ENCODE measurements at regions not wholly inside any gene's neighbourhood (a gene's known extent, or its start where the extent isn't known, plus 50 kb on each side); places are given as distances from the start of the nearest gene placed in this dataset.
"Not testable (repeated sequence)": the region's sequence is repeated elsewhere in the genome, so short reads cannot be mapped to it uniquely, and the experiment has no call there.

DNA sequence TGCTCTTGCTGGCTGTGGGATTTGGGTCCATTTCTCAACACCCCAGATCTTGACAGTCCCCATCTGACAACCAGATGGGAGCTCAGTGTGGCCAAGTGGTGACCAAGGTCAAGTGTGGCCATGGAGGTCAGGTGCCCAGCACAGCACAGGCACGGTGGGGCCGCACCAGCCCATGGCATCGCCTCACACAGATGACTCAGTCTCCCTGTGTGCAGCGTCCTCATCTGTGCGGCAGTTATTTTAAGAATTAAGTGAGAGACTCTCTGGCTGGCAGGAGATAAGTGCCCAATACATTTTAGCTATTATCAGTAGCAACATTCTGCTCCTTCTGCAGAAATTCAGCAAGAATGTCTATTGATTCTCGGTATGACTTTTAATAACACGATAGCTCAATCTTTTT is 167.2 kb downstream of the DDX1 start:
- H3K27me3 ChIP-seq (ENCODE audit: low read depth, low read length), result no peaks in the 10 kb centered on the region
- H3K4me1 ChIP-seq (ENCODE audit: control insufficient read depth in 1 of 2, insufficient read depth in 2 of 2, low read length in 2 of 2), result no peaks in the 10 kb centered on the region
- no peak overlapping the region for H3K4me3 ChIP-seq (ENCODE audit: low read depth in 1 of 2, low read length in 2 of 2)
- H3K36me3 ChIP-seq (ENCODE audit: control insufficient read depth in 1 of 2, insufficient read depth in 2 of 2, low read length in 2 of 2), result no peaks in the 10 kb centered on the region
- no peak overlapping the region for H3K27ac ChIP-seq (ENCODE audit: low read length)
- H3K9me3 ChIP-seq (ENCODE audit: control insufficient read depth in 1 of 2, low read length in 2 of 2), result no peaks in the 10 kb centered on the region

DNA sequence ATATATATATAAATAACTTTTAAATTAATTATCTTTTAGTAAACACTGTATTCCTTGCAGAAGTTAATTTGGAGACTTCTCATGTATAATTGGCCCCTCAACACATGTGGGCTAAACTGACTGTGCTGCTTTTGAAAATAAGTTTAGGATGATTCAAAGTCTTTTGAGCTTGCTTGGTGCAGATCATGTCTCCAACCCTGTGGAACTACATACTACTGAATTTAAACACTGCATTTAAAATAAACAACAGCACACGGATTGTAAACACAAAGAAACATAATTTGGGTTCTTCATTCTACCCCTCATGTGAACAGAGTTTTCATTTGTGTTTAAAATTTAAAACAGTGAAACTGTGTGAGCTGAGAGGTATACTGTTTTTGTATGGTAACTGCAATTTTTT is 167.7 kb downstream of the DDX1 start:
- Histone ChIP-seq H3K27me3 (ENCODE audit: low read depth, low read length) (no peaks in the 10 kb centered on the region), H3K36me3 (ENCODE audit: control insufficient read depth in 1 of 2, insufficient read depth in 2 of 2, low read length in 2 of 2) (no peaks in the 10 kb centered on the region), H3K27ac (ENCODE audit: low read length) (no peak overlapping the region), H3K4me1 (ENCODE audit: control insufficient read depth in 1 of 2, insufficient read depth in 2 of 2, low read length in 2 of 2) (no peaks in the 10 kb centered on the region), H3K9me3 (ENCODE audit: control insufficient read depth in 1 of 2, low read length in 2 of 2) (no peaks in the 10 kb centered on the region), H3K4me3 (ENCODE audit: low read depth in 1 of 2, low read length in 2 of 2) (no peak overlapping the region)

DNA sequence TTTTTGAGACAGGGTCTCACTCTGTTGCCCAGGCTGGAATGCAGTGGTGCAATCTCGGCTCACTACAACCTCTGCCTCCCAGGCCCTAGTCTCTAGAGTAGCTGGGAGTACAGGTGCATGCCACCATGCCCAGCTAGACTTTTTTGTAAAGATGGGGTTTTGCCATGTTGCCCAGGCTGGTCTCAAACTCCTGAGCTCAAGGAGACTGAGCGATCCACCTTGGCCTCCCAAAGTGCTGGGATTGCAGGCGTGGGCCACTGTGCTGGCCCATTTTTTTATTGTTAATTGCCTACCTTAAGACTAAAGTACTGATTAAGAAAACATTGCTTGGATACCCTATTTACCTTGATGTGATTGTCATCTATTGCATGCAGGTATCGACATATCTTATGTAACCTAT is 168.1 kb downstream of the DDX1 start:
- H3K27ac ChIP-seq (ENCODE audit: low read length); H3K9me3 ChIP-seq (ENCODE audit: control insufficient read depth in 1 of 2, low read length in 2 of 2); H3K4me3 ChIP-seq (ENCODE audit: low read depth in 1 of 2, low read length in 2 of 2); H3K4me1 ChIP-seq (ENCODE audit: control insufficient read depth in 1 of 2, insufficient read depth in 2 of 2, low read length in 2 of 2); H3K27me3 ChIP-seq (ENCODE audit: low read depth, low read length); H3K36me3 ChIP-seq (ENCODE audit: control insufficient read depth in 1 of 2, insufficient read depth in 2 of 2, low read length in 2 of 2): not testable (repeated sequence)

DNA sequence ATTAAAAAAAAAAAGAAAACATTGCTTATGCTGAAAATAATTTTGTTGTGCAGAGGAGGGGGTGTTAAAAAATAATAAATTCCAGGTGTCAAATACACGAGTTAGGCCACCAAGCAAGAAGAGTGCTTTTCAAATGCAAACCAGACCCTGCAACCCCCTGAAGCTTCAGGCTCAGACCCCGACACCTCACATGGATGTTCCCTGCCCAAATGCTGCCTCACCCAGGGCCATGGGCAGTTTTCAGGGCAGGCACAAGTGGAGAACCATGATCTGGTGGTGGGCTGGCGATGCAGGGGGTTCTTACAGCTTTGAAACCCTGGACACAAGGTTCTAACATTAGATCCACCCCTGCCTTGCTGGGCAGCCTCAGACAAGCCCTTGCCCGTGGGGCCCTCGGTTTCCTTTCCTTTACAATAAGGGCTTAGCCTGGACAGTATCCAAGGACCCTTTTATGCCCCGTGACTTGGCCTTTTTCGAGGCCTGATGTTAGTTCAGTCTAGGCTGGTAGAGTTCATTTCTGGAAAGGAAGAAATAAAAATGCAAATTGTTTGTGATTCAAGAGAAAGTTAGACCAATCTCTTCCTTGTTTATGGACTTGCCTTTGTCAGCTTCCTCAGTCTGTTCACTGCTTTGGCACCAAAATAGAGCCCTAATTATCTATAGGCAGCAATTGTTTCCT is 168.7 kb downstream of the DDX1 start:
- Histone ChIP-seq H3K9me3 (ENCODE audit: control insufficient read depth in 1 of 2, low read length in 2 of 2) (no peaks in the 10 kb centered on the region), H3K36me3 (ENCODE audit: control insufficient read depth in 1 of 2, insufficient read depth in 2 of 2, low read length in 2 of 2) (no peaks in the 10 kb centered on the region), H3K27me3 (ENCODE audit: low read depth, low read length) (no peaks in the 10 kb centered on the region), H3K4me3 (ENCODE audit: low read depth in 1 of 2, low read length in 2 of 2) (no peak overlapping the region), H3K27ac (ENCODE audit: low read length) (no peak overlapping the region), H3K4me1 (ENCODE audit: control insufficient read depth in 1 of 2, insufficient read depth in 2 of 2, low read length in 2 of 2) (no peaks in the 10 kb centered on the region)

DNA sequence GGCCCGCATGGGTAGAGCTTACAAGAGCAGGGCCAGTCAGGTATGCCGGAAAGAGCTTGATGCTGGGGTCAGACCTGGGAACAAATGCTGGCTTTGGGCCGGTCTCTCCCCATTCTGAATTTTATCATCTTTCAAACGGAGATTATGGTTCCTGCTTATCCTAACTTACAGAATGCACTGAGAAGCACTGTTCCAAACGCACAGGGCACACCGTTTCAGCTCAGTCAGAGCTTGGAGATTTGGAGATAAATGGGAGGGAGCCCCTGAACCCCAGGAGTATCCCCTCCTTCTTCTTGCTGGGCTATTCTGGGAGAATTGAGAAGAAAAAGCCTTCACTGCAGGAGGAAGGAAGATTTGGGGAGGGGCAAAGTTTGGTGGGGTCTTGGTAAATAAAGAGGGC is 169.4 kb downstream of the DDX1 start:
- Histone ChIP-seq H3K4me3 (ENCODE audit: low read depth in 1 of 2, low read length in 2 of 2) (no peak overlapping the region), H3K27me3 (ENCODE audit: low read depth, low read length) (no peaks in the 10 kb centered on the region), H3K27ac (ENCODE audit: low read length) (no peak overlapping the region), H3K36me3 (ENCODE audit: control insufficient read depth in 1 of 2, insufficient read depth in 2 of 2, low read length in 2 of 2) (no peaks in the 10 kb centered on the region), H3K4me1 (ENCODE audit: control insufficient read depth in 1 of 2, insufficient read depth in 2 of 2, low read length in 2 of 2) (no peaks in the 10 kb centered on the region), H3K9me3 (ENCODE audit: control insufficient read depth in 1 of 2, low read length in 2 of 2) (no peaks in the 10 kb centered on the region)

DNA sequence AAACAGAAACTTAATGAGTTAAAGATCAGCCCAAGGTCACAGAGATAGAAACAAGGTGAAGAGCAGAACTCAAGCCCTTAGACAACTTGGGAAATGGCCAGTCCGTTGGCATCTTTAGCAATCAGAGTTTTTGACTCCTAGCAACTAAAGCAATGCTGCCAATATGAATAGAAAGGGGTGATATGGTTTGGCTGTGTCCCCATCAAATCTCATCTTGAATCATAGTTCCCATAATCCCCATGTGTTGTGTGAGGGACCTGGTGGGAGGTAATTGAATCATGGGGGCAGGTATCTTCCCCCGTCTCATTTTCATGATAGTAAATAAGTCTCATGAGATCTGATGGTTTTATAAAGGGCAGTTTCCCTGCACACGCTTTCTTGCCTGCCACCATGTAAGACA is 170.2 kb downstream of the DDX1 start:
- Histone ChIP-seq H3K4me3 (ENCODE audit: low read depth in 1 of 2, low read length in 2 of 2) (no peak overlapping the region), H3K4me1 (ENCODE audit: control insufficient read depth in 1 of 2, insufficient read depth in 2 of 2, low read length in 2 of 2) (no peaks in the 10 kb centered on the region), H3K9me3 (ENCODE audit: control insufficient read depth in 1 of 2, low read length in 2 of 2) (no peaks in the 10 kb centered on the region), H3K36me3 (ENCODE audit: control insufficient read depth in 1 of 2, insufficient read depth in 2 of 2, low read length in 2 of 2) (no peaks in the 10 kb centered on the region), H3K27ac (ENCODE audit: low read length) (no peak overlapping the region), H3K27me3 (ENCODE audit: low read depth, low read length) (no peaks in the 10 kb centered on the region)

DNA sequence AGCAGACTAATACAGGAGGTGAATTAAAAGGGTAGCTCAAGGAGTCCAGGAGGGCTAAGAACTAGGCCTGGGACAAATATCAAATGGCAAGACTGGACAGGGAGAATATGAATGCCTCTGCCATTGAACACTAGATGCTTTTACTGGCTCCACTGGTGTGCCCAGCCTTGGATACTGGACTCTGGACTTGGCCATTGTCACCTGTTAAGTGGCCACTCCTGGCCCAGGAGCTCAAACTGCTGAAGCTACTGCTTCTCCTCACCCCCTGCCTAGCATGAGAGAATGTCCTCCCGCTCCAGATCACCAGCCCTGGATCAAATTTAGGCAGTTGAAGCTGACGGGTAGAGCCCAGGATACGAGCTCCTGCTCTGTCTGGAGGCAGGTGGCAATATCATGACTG is 170.8 kb downstream of the DDX1 start:
- H3K9me3 ChIP-seq (ENCODE audit: control insufficient read depth in 1 of 2, low read length in 2 of 2), result no peaks in the 10 kb centered on the region
- H3K27me3 ChIP-seq (ENCODE audit: low read depth, low read length), result no peaks in the 10 kb centered on the region
- no peak overlapping the region for H3K27ac ChIP-seq (ENCODE audit: low read length)
- H3K4me1 ChIP-seq (ENCODE audit: control insufficient read depth in 1 of 2, insufficient read depth in 2 of 2, low read length in 2 of 2), result no peaks in the 10 kb centered on the region
- H3K36me3 ChIP-seq (ENCODE audit: control insufficient read depth in 1 of 2, insufficient read depth in 2 of 2, low read length in 2 of 2), result no peaks in the 10 kb centered on the region
- H3K4me3 ChIP-seq (ENCODE audit: low read depth in 1 of 2, low read length in 2 of 2), result no peak overlapping the region

DNA sequence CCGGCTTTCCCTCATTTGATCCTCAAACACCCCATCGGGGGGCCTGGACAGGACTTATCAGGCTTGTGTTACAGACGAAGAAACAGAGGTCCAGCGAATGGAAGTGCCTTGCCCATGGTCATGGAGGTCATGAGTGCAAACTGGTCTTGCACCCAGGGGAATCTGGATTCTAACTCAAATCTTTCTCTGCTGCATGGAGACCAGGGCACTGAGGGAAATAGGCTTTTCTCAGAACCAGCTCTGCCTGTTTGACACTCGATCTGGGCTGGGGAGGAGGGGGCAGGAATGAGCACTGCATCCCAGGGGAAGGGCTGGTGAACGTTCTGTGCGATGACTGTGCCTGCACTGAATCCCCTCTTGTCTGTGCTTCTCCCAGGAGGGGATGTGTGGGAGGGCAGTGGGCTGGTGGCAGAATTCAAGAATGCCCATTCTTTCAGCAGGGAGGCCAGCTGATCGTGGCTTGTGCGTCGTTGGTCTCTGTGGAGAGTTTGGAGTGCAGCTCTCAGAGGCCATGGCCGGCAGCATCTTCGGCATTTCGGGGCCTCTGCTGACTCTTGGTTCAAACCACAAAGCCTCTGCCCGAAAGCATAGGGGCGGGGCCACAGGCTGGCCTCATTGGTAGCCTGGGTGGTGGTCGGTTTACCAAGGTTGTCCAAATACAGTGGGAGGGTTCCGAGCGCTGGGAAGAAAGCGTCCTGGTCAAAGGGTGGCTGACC is 171.6 kb downstream of the DDX1 start:
- H3K4me1 ChIP-seq (ENCODE audit: control insufficient read depth in 1 of 2, insufficient read depth in 2 of 2, low read length in 2 of 2), result no peaks in the 10 kb centered on the region
- no peak overlapping the region for H3K27ac ChIP-seq (ENCODE audit: low read length)
- H3K4me3 ChIP-seq (ENCODE audit: low read depth in 1 of 2, low read length in 2 of 2), result no peak overlapping the region
- H3K36me3 ChIP-seq (ENCODE audit: control insufficient read depth in 1 of 2, insufficient read depth in 2 of 2, low read length in 2 of 2), result no peaks in the 10 kb centered on the region
- no peaks in the 10 kb centered on the region for H3K27me3 ChIP-seq (ENCODE audit: low read depth, low read length)
- H3K9me3 ChIP-seq (ENCODE audit: control insufficient read depth in 1 of 2, low read length in 2 of 2), result no peaks in the 10 kb centered on the region

DNA sequence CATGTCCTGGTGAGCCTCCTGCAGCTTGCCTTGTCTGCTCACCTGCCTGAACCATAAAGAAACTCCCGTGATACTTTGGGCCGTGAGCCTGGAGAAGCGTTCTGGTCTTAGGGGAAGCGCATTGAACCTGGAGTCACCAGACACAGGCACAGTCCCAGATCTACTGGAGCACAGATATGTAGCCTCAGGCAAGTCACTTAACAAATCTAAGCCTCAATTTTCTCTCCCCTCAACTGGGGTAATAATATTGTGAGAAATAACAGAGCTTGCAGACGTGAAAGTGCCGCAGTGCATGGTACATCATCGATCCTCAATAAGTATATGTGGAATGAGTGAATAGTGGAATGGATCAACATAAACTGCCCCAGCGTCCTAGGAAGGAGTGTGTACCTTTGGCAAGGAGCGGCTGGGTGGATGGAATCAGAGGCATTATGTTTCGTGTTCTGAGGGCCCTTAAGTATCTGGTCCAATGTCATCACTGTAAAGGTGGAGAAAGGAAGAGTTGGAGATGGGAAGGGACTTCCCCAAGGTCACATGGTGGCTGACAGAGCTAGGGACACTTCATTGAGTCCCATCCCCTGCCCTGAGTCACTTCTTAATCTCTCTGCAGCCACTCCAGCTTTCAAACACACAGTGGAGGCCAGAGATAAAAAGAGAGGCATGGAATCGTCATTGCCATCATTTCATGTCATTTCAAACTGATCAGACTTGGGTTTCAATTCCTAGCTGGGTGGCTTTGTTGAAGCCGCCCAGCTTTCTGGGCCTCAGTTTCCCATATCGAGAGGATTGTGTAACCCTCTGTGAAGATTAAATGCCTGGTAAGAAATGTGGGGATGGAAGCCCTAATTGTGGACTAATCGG is 172.4 kb downstream of the DDX1 start:
- H3K4me1 ChIP-seq (ENCODE audit: control insufficient read depth in 1 of 2, insufficient read depth in 2 of 2, low read length in 2 of 2), result no peaks in the 10 kb centered on the region
- no peaks in the 10 kb centered on the region for H3K9me3 ChIP-seq (ENCODE audit: control insufficient read depth in 1 of 2, low read length in 2 of 2)
- no peaks in the 10 kb centered on the region for H3K27me3 ChIP-seq (ENCODE audit: low read depth, low read length)
- no peak overlapping the region for H3K4me3 ChIP-seq (ENCODE audit: low read depth in 1 of 2, low read length in 2 of 2)
- no peak overlapping the region for H3K27ac ChIP-seq (ENCODE audit: low read length)
- H3K36me3 ChIP-seq (ENCODE audit: control insufficient read depth in 1 of 2, insufficient read depth in 2 of 2, low read length in 2 of 2), result no peaks in the 10 kb centered on the region

DNA sequence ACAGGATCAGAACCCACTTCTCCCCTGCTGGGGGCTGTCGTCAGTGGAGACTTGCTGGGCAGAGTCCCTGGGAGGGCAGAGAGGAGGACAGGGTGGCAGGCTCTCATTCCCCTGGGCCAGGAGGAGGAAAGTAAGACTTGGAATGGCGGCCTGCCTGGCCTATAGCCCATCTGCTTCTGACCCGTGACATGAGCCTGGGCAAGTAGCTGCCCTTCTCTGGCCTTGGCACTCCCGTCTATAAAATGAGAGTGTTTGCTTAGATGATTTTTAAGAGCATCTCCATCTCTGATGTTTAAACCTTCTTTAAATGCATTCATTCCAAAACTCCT is 173.0 kb downstream of the DDX1 start:
- Histone ChIP-seq H3K9me3 (ENCODE audit: control insufficient read depth in 1 of 2, low read length in 2 of 2) (no peaks in the 10 kb centered on the region), H3K4me1 (ENCODE audit: control insufficient read depth in 1 of 2, insufficient read depth in 2 of 2, low read length in 2 of 2) (no peaks in the 10 kb centered on the region), H3K27ac (ENCODE audit: low read length) (no peak overlapping the region), H3K4me3 (ENCODE audit: low read depth in 1 of 2, low read length in 2 of 2) (no peak overlapping the region), H3K36me3 (ENCODE audit: control insufficient read depth in 1 of 2, insufficient read depth in 2 of 2, low read length in 2 of 2) (no peaks in the 10 kb centered on the region), H3K27me3 (ENCODE audit: low read depth, low read length) (no peaks in the 10 kb centered on the region)

DNA sequence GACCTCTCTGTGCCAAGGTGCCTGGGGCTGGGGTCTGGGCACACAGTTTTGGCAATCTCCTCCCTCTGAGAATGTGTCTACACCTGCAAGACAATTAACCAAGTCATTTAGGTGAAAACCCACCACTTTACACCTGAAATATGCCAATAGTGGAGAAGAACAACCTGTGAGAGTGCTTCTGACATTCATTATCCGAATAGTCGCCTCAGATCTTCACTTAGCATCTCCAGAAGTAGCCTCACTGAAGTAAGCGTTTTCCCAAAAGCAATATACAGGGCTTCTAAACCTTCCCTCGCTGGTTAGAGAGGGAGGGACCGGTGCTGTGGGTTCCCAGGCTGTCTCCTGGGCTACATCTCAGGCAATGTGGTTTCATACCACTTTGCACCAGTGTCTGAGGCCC is 173.5 kb downstream of the DDX1 start:
- Histone ChIP-seq H3K27me3 (ENCODE audit: low read depth, low read length) (no peaks in the 10 kb centered on the region), H3K4me3 (ENCODE audit: low read depth in 1 of 2, low read length in 2 of 2) (no peak overlapping the region), H3K27ac (ENCODE audit: low read length) (no peak overlapping the region), H3K9me3 (ENCODE audit: control insufficient read depth in 1 of 2, low read length in 2 of 2) (no peaks in the 10 kb centered on the region), H3K4me1 (ENCODE audit: control insufficient read depth in 1 of 2, insufficient read depth in 2 of 2, low read length in 2 of 2) (no peaks in the 10 kb centered on the region), H3K36me3 (ENCODE audit: control insufficient read depth in 1 of 2, insufficient read depth in 2 of 2, low read length in 2 of 2) (no peaks in the 10 kb centered on the region)
